ENCODE measurements at regions not wholly inside any gene's neighbourhood (a gene's known extent, or its start where the extent isn't known, plus 50 kb on each side); places are given as distances from the start of the nearest gene placed in this dataset.

GRCh38 chr1:88126467-88126866 lies 557.6 kb upstream of the PKN2 start:
- Mint-ChIP-seq H3K27ac (ENCODE audit: unreplicated experiment) (no peak overlapping the region), H3K9me3 (ENCODE audit: unreplicated experiment) (no peaks in the 10 kb centered on the region), H3K4me3 (ENCODE audit: unreplicated experiment) (no peak overlapping the region), H3K4me1 (ENCODE audit: low read depth, unreplicated experiment) (no peaks in the 10 kb centered on the region), H3K36me3 (ENCODE audit: insufficient read depth, unreplicated experiment) (no peaks in the 10 kb centered on the region), H3K27me3 (ENCODE audit: insufficient read depth, unreplicated experiment) (no peaks in the 10 kb centered on the region)
- DNase-seq = no peak
- H3K4me3 ChIP-seq (ENCODE audit: low read depth, low read length) = no peak overlapping the region
- intact Hi-C loops (cut with micrococcal nuclease; ENCODE audit: unreplicated experiment) = no loop called here
- 0 out of 2 replicates have a peak, but pooled peaks cover 4% of the 10 kb centered on the region for H3K4me1 ChIP-seq
- POLR2A ChIA-PET = no interaction called here
- CTCF ChIA-PET = no interaction called here
- BruUV-seq (replicated peaks) = no TSS peak
- no peaks in the 10 kb centered on the region for H3K36me3 ChIP-seq (ENCODE audit: control insufficient read depth, insufficient read depth, low read length)
- TF ChIP-seq CTCF (IDR thresholded peaks at IDR 0.05; ENCODE audit: insufficient read depth in 1 of 2, low read depth in 1 of 2, low read length in 1 of 2, severe bottlenecking in 1 of 2, unreplicated experiment in 1 of 2) = no peak
- no peaks in the 10 kb centered on the region for H3K27me3 ChIP-seq (replicated peaks; ENCODE audit: control insufficient read depth, insufficient read depth, low read length)
- H3K9me3 ChIP-seq = no peaks in the 10 kb centered on the region

GRCh38 chr1:88133991-88134390 lies 550.1 kb upstream of the PKN2 start:
- Histone ChIP-seq H3K27me3 (replicated peaks; ENCODE audit: control insufficient read depth, insufficient read depth, low read length) (no peaks in the 10 kb centered on the region), H3K36me3 (ENCODE audit: control insufficient read depth, insufficient read depth, low read length) (no peaks in the 10 kb centered on the region), H3K9me3 (no peaks in the 10 kb centered on the region), H3K4me1 (no peaks in the 10 kb centered on the region), H3K4me3 (ENCODE audit: low read depth, low read length) (no peak overlapping the region)
- ChIA-PET POLR2A (no interaction called here), CTCF (no interaction called here)
- Mint-ChIP-seq H3K9me3 (ENCODE audit: unreplicated experiment) (no peaks in the 10 kb centered on the region), H3K27me3 (ENCODE audit: insufficient read depth, unreplicated experiment) (no peaks in the 10 kb centered on the region), H3K36me3 (ENCODE audit: insufficient read depth, unreplicated experiment) (no peaks in the 10 kb centered on the region), H3K4me1 (ENCODE audit: low read depth, unreplicated experiment) (no peaks in the 10 kb centered on the region), H3K4me3 (ENCODE audit: unreplicated experiment) (no peak overlapping the region), H3K27ac (ENCODE audit: unreplicated experiment) (no peak overlapping the region)
- intact Hi-C loops (cut with micrococcal nuclease; ENCODE audit: unreplicated experiment) = no loop called here
- BruUV-seq (replicated peaks) = no TSS peak
- no peak for TF ChIP-seq CTCF (IDR thresholded peaks at IDR 0.05; ENCODE audit: insufficient read depth in 1 of 2, low read depth in 1 of 2, low read length in 1 of 2, severe bottlenecking in 1 of 2, unreplicated experiment in 1 of 2)
- no peak for DNase-seq

- H3K4me3 Mint-ChIP-seq (ENCODE audit: unreplicated experiment) = no peak overlapping the region
- no peak overlapping the region for H3K27ac Mint-ChIP-seq (ENCODE audit: unreplicated experiment)
- POLR2A ChIA-PET = no interaction called here
- Histone ChIP-seq H3K27me3 (replicated peaks; ENCODE audit: control insufficient read depth, insufficient read depth, low read length) (no peaks in the 10 kb centered on the region), H3K9me3 (no peaks in the 10 kb centered on the region), H3K36me3 (ENCODE audit: control insufficient read depth, insufficient read depth, low read length) (no peaks in the 10 kb centered on the region), H3K4me3 (ENCODE audit: low read depth, low read length) (no peak overlapping the region), H3K4me1 (no peaks in the 10 kb centered on the region)
- DNase-seq = no peak
- no peaks in the 10 kb centered on the region for H3K9me3 Mint-ChIP-seq (ENCODE audit: unreplicated experiment)
- no peak for TF ChIP-seq CTCF (IDR thresholded peaks at IDR 0.05; ENCODE audit: insufficient read depth in 1 of 2, low read depth in 1 of 2, low read length in 1 of 2, severe bottlenecking in 1 of 2, unreplicated experiment in 1 of 2)
- H3K27me3 Mint-ChIP-seq (ENCODE audit: insufficient read depth, unreplicated experiment) = no peaks in the 10 kb centered on the region
- BruUV-seq (replicated peaks) = no TSS peak
- H3K36me3 Mint-ChIP-seq (ENCODE audit: insufficient read depth, unreplicated experiment) = no peaks in the 10 kb centered on the region
- H3K4me1 Mint-ChIP-seq (ENCODE audit: low read depth, unreplicated experiment) = no peaks in the 10 kb centered on the region
- intact Hi-C loops (cut with micrococcal nuclease; ENCODE audit: unreplicated experiment) = no loop called here
- CTCF ChIA-PET = no interaction called here
These were observed 548.8 kb upstream of the PKN2 start for GRCh38 chr1:88134983-88135921.

All from Caco-2 (cell line).